ENCODE measurements at regions not wholly inside any gene's neighbourhood (a gene's known extent, or its start where the extent isn't known, plus 50 kb on each side); places are given as distances from the start of the nearest gene placed in this dataset.

DNA sequence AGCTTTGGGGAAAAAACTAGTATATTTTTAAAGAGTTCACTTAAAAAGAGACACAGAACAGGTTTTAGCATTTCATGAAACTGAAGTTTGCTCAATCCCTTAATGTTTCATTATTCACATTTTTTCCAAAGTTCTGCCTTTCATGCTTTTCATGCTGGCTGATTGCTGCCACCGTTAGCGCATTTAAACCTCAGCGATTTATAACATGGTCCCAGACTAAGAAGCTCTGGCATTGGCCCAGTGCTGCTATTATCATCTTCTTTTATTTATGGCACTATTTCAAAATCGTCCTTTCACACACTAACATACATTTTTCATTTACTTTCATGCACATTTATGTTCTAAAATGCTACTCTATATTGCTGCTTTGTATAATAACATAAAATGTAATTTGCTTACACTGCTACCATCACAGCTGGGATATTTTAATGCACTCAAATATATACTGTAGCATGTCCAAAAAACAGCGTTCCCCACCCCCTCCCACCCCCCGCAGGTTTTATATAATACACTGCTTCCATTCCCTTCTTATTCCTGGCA is 141.9 kb downstream of the MPP7 start:
- Mint-ChIP-seq H3K27ac (no peak overlapping the region), H3K27me3 (no peaks in the 10 kb centered on the region), H3K4me3 (ENCODE audit: low read depth) (no peak overlapping the region), H3K4me1 (ENCODE audit: low read depth) (no peaks in the 10 kb centered on the region), H3K9me3 (ENCODE audit: low read depth) (no peaks in the 10 kb centered on the region), H3K36me3 (ENCODE audit: insufficient read depth) (peaks cover 1% of the 10 kb centered on the region)
- TF ChIP-seq, protein P1, sequence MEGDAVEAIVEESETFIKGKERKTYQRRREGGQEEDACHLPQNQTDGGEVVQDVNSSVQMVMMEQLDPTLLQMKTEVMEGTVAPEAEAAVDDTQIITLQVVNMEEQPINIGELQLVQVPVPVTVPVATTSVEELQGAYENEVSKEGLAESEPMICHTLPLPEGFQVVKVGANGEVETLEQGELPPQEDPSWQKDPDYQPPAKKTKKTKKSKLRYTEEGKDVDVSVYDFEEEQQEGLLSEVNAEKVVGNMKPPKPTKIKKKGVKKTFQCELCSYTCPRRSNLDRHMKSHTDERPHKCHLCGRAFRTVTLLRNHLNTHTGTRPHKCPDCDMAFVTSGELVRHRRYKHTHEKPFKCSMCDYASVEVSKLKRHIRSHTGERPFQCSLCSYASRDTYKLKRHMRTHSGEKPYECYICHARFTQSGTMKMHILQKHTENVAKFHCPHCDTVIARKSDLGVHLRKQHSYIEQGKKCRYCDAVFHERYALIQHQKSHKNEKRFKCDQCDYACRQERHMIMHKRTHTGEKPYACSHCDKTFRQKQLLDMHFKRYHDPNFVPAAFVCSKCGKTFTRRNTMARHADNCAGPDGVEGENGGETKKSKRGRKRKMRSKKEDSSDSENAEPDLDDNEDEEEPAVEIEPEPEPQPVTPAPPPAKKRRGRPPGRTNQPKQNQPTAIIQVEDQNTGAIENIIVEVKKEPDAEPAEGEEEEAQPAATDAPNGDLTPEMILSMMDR (IDR thresholded peaks at IDR 0.05; ENCODE audit: unreplicated experiment), result no peak
- DNase-seq (ENCODE audit: low spot score, unreplicated experiment), result no peak

DNA sequence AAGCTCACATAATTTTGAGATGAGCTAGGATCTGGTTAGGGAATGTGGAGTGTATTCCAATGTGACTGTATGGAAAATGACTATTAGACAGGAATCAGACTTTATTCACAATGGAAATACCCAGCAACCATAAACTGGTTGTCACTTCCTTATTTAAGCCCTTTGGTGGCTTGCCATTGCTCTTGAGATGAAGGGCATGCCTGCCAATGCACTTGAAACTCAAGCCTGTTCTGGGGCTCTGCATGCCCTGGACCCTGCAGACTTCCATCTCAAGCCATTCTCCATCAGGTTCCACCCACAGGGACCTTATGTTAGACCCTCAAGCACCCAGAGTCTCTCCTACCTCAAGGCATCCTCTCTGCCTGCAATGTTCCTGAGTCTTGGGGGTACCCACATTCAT is 145.5 kb downstream of the MPP7 start:
- TF ChIP-seq, protein P1 (IDR thresholded peaks at IDR 0.05; ENCODE audit: unreplicated experiment), result no peak
- Mint-ChIP-seq H3K4me3 (ENCODE audit: low read depth) (no peak overlapping the region), H3K4me1 (ENCODE audit: low read depth) (no peaks in the 10 kb centered on the region), H3K9me3 (ENCODE audit: low read depth) (no peaks in the 10 kb centered on the region), H3K27me3 (no peaks in the 10 kb centered on the region), H3K36me3 (ENCODE audit: insufficient read depth) (no peaks in the 10 kb centered on the region), H3K27ac (no peak overlapping the region)
- DNase-seq (ENCODE audit: low spot score, unreplicated experiment), result no peak

DNA sequence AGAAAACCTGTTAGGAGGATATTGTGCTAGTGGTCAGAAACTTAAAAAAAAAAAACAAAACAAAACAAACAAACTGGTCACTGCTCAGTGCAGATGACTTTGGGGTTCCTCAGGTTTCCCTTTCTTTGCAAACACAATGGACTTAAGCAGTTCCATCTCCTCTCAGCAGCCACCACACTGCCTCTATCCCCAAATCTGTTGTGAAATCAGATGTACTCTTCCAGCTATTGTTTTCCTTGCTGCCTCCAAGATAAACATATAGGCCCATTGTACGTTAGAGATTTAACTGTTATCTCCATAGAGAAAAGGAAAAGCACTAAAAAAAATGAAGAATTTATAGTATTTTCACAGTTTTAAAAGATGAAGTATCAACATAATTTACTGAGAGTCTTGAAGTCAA is 147.1 kb downstream of the MPP7 start:
- no peaks in the 10 kb centered on the region for H3K4me1 Mint-ChIP-seq (ENCODE audit: low read depth)
- TF ChIP-seq, protein P1 (IDR thresholded peaks at IDR 0.05; ENCODE audit: unreplicated experiment), result no peak
- DNase-seq (ENCODE audit: low spot score, unreplicated experiment), result no peak
- H3K27ac Mint-ChIP-seq, result no peak overlapping the region
- H3K27me3 Mint-ChIP-seq, result no peaks in the 10 kb centered on the region
- H3K36me3 Mint-ChIP-seq (ENCODE audit: insufficient read depth), result no peaks in the 10 kb centered on the region
- no peaks in the 10 kb centered on the region for H3K9me3 Mint-ChIP-seq (ENCODE audit: low read depth)
- H3K4me3 Mint-ChIP-seq (ENCODE audit: low read depth), result no peak overlapping the region

DNA sequence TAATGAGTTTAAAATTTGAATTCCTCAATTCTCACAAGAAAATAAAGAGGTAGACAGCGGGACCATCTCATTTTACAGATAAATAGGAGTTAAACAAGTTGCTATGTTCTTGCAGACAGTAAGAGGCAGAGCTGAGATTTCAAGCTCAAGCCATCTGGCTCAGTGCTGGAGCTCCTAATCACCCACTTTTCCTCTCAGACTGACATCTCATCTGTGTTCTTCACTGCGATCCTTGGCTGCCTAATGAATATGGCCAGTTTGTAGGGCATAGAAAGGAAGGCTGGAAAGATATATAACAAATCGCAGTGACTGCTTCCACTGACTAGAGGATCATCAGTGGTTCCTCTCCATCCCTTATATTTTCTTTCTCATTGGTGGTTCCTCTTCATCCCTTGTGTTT is 151.2 kb downstream of the MPP7 start:
- no peak for DNase-seq (ENCODE audit: low spot score, unreplicated experiment)
- TF ChIP-seq, protein P1 (IDR thresholded peaks at IDR 0.05; ENCODE audit: unreplicated experiment), result no peak
- Mint-ChIP-seq H3K27ac (no peak overlapping the region), H3K4me3 (ENCODE audit: low read depth) (no peak overlapping the region), H3K27me3 (no peaks in the 10 kb centered on the region), H3K4me1 (ENCODE audit: low read depth) (no peaks in the 10 kb centered on the region), H3K9me3 (ENCODE audit: low read depth) (no peaks in the 10 kb centered on the region), H3K36me3 (ENCODE audit: insufficient read depth) (peaks cover 4% of the 10 kb centered on the region)

DNA sequence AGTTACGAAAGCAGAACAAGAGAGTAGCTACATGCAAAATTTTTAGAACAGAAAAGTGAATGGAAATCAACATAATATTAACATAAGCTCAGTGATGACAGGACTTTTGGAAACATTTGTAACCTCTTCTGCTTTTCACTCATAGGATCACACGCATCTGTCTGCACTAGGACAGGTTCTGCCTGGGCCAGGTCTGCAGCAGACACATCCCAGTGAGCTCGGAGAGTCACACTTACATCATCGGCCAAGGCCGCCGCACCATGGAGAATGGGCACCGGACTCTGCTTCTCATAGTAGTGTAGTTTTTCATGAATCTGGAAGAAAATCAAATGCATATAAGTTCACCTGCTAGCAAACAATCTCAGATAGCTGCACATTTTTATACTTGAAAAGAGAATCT is 150.9 kb upstream of the ODAD2 start:
- H3K4me1 Mint-ChIP-seq (ENCODE audit: low read depth), result no peaks in the 10 kb centered on the region
- peaks cover 6% of the 10 kb centered on the region for H3K36me3 Mint-ChIP-seq (ENCODE audit: insufficient read depth)
- H3K9me3 Mint-ChIP-seq (ENCODE audit: low read depth), result no peaks in the 10 kb centered on the region
- TF ChIP-seq, protein P1 (IDR thresholded peaks at IDR 0.05; ENCODE audit: unreplicated experiment), result no peak
- H3K4me3 Mint-ChIP-seq (ENCODE audit: low read depth), result no peak overlapping the region
- H3K27me3 Mint-ChIP-seq, result no peaks in the 10 kb centered on the region
- DNase-seq (ENCODE audit: low spot score, unreplicated experiment), result no peak
- no peak overlapping the region for H3K27ac Mint-ChIP-seq

Data from progenitor cell of endocrine pancreas (in vitro differentiated cells).